Fibroblast of lung (primary cell): ENCODE measurements at regions not wholly inside any gene's neighbourhood (a gene's known extent, or its start where the extent isn't known, plus 50 kb on each side); places are given as distances from the start of the nearest gene placed in this dataset.
"Not testable (repeated sequence)": the region's sequence is repeated elsewhere in the genome, so short reads cannot be mapped to it uniquely, and the experiment has no call there.

ENCODE experiments used
- EZH2 ChIP-seq: IDR thresholded peaks from 2 replicates; pipeline ENCODE4 v1.5.1; 2012; ENCODE audit warnings: low read length, control low read depth, mild to moderate bottlenecking; ENCODE audit errors: missing control alignments
- TF ChIP-seq, protein P1 (sequence below), 2 donors: IDR thresholded peaks in 1 of 2; conservative IDR thresholded peaks in 1 of 2; 1 replicate in 1 of 2; 2 replicates in 1 of 2; pipeline ENCODE4 v1.5.1; 2011 to 2012; ENCODE audit warnings: low read length in 2 of 2, control low read depth in 1 of 2, inconsistent platforms in 1 of 2, low read depth in 1 of 2, mild to moderate bottlenecking in 1 of 2

DNA sequence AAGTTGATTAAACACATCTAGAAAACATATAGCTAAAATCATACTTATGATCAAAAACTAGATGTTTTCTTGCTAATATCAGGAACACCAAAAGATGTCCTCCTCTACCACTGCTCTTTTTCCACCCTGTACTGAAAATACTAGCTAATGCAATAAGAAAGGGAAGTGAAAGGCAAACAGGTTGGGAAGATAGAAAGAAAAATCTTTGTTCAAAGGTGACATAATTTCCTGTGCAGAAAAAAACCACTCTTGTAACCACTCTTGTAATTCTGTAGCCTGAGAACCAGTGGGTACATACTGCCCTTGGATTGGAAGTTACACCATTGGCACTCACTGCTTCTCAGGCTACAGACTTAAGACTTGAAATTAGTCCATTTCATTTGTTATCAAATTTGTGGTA is 258.9 kb upstream of the TGIF2LY start:
- TF ChIP-seq, protein P1, sequence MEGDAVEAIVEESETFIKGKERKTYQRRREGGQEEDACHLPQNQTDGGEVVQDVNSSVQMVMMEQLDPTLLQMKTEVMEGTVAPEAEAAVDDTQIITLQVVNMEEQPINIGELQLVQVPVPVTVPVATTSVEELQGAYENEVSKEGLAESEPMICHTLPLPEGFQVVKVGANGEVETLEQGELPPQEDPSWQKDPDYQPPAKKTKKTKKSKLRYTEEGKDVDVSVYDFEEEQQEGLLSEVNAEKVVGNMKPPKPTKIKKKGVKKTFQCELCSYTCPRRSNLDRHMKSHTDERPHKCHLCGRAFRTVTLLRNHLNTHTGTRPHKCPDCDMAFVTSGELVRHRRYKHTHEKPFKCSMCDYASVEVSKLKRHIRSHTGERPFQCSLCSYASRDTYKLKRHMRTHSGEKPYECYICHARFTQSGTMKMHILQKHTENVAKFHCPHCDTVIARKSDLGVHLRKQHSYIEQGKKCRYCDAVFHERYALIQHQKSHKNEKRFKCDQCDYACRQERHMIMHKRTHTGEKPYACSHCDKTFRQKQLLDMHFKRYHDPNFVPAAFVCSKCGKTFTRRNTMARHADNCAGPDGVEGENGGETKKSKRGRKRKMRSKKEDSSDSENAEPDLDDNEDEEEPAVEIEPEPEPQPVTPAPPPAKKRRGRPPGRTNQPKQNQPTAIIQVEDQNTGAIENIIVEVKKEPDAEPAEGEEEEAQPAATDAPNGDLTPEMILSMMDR (conservative IDR thresholded peaks at IDR 0.05 in 1 of 2, IDR thresholded peaks at IDR 0.05 in 1 of 2; ENCODE audit: low read depth in 1 of 2, low read length in 2 of 2) = not testable (repeated sequence)
- not testable (repeated sequence) for TF ChIP-seq EZH2
